ENCODE measurements at regions not wholly inside any gene's neighbourhood (a gene's known extent, or its start where the extent isn't known, plus 50 kb on each side); places are given as distances from the start of the nearest gene placed in this dataset.

- no peak for TF ChIP-seq CTCF (IDR thresholded peaks at IDR 0.05; ENCODE audit: poor library complexity)
- TF ChIP-seq EZH2phosphoT487 (IDR thresholded peaks at IDR 0.05; ENCODE audit: low read depth, severe bottlenecking, unreplicated experiment), result no peak
- TF ChIP-seq EZH2 (IDR thresholded peaks at IDR 0.05; ENCODE audit: borderline replicate concordance), result no peak
Measured at GRCh38 chr9:115212832-115213231, 94.9 kb upstream of the TNC start.
